T47D (cell line): ENCODE measurements at regions not wholly inside any gene's neighbourhood (a gene's known extent, or its start where the extent isn't known, plus 50 kb on each side); places are given as distances from the start of the nearest gene placed in this dataset.

Source experiments
- DNase-seq, 2 experiments: peaks; one replicate each; pipeline versions ENCODE4 v3.0.0 to v3.0.0-alpha.2; 2011 to 2012; ENCODE audit warnings: low read depth in 1 of 2, low spot score in 1 of 2
- JUND ChIP-seq: IDR thresholded peaks from 2 replicates; pipeline ENCODE4 v1.6.1; 2012; ENCODE audit warnings: low read depth
- in situ Hi-C: cut with HindIII; loops from 2 replicates; pipeline ENCODE4 v1.10.0; 2016; ENCODE audit warnings: low sequenced_read_pairs, low pct_unique_long_range_greater_than_20kb

DNA sequence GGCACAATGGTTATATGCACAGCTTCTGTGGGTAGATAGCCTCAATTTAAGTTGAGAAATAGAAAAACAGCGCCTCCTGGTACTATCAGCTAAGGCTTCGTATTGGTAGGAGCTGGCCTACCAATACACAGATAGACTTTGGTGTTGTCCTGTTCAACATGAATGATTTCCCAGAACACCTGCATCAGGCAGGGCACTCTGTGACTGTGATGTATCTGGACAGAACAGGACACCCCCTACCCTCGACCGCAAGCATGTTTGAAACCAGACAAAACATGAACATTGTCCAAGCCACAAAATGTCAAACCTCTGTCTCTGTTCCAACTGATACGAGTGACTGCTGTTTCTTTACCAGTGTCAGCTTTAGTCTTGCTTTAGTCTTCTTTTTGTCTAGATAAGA is 144.9 kb downstream of the HAPSTR1 start:
- in situ Hi-C loops = no loop called here
- TF ChIP-seq JUND = no peak
- no peak for DNase-seq

DNA sequence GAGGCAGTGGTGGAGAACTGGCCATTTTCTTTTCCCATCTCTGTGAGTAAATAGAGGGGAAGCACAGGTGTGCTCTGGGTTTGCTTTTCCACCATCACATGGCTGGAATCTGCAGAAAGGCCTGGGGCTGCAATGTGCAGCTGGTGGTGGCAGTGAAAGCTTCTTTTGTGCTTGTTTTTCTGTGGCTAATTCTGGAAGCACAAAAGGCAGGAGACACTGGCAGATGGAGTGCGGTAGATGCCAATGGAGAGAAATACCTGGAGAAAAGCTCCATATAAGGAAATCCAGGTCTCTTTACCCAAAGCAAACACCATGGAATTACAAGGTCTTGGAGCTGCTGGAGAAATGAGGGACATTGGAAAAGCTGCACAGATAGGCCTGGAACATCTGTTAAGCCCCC is 146.9 kb downstream of the HAPSTR1 start:
- in situ Hi-C loops = no loop called here
- no peak for DNase-seq
- TF ChIP-seq JUND = no peak

GRCh38 chr16:9241177-9241576 is 149.7 kb downstream of the HAPSTR1 start:
- in situ Hi-C loops = no loop called here
- no peak for TF ChIP-seq JUND
- DNase-seq = no peak

DNA sequence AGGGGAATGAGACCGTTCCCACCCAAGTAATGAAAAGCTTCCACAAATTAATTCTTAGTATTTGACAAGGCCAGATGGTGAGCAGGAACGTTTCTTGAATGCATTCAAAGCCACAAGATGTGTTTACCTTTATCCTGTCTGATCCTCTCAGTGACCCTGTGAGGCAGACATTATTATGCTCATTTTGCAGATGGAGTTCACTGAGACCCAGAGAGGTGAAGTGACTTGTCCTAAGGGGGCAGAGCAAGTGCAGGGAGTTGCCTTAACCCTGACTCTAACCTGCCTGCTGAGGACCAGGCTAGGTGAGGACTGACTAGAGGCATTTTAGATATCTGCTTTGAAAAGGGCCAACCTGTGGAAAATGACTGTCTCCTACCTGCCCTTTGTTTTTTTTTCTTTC is 156.7 kb downstream of the HAPSTR1 start:
- no peak for DNase-seq
- no peak for TF ChIP-seq JUND
- in situ Hi-C loops = no loop called here

GRCh38 chr16:9249534-9249933 is 158.1 kb downstream of the HAPSTR1 start:
- no peak for TF ChIP-seq JUND
- in situ Hi-C loops = no loop called here

DNA sequence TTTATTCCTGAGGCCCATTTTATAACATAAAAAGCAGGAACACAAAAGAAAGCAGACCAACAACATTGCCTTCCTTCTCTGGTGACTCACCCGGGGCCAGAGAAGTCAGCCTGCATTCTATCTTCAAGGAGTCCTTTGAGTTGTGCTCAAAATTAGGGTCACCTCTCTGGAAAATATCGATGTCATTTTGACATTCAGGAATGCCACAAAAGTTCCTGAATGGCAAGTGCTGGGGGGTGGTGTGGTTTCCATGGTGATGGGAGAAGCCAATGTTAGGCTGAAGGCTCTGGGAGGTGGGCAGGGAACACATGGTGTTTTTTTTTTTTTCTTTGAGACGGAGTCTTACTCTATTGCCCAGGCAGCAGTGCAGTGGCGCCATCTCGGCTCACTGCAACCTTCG is 159.6 kb downstream of the HAPSTR1 start:
- DNase-seq = no peak
- in situ Hi-C loops = no loop called here
- TF ChIP-seq JUND = no peak

More at GRCh38 chr16:9249534-9249933, 158.1 kb downstream of the HAPSTR1 start:
- DNase-seq = no peak

DNA sequence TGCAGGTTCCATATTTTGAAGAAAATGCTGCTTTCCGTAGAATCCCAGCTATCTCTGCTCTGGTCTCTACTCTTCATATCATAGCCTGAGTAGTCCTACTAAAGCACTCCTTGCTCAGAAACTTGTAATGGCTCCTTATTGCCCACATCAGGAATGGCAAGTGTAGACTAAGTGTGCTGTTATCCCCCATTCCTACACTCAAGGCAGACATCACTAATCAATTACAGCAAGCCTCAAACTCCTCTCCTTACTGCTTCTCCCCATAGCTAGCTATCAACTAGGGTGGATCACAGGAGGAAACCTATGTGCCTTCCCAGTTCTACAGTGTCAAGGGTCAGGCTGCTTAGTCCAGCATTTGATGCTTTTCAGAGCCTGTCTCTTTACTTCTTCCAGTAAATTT is 163.4 kb downstream of the HAPSTR1 start:
- DNase-seq = no peak
- no peak for TF ChIP-seq JUND
- in situ Hi-C loops = no loop called here

GRCh38 chr16:9256196-9256595 is 164.8 kb downstream of the HAPSTR1 start:
- in situ Hi-C loops = no loop called here
- no peak for TF ChIP-seq JUND
- peak in 1 of 2 experiments; percentile 47 for DNase-seq

DNA sequence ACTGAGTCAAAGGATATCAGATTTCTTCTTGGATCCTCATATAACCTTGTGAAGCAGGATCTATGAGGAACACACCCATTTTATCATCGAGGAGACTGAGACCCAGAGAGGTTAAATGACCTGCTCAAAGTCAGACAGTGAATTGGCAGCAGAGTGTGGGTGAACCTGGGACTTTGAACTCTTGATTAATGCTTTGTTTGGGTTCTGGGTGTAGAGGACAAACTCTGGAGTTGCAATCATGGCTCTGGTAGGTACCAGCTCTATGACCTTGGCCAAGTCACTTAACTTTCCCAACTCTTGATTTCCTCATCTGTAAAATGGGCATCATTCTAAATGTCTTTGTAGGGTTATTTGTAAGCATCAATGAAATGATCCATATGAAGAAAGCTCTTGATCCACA is 166.4 kb downstream of the HAPSTR1 start:
- no peak for DNase-seq
- in situ Hi-C loops = no loop called here
- no peak for TF ChIP-seq JUND

GRCh38 chr16:9258423-9259051 is 167.1 kb downstream of the HAPSTR1 start:
- in situ Hi-C loops = no loop called here
- TF ChIP-seq JUND = no peak
- peak; percentile 54 to 63 for DNase-seq

- DNase-seq = no peak
- in situ Hi-C loops = no loop called here
- no peak for TF ChIP-seq JUND
These were observed 168.6 kb downstream of the HAPSTR1 start for GRCh38 chr16:9259914-9260608.

DNA sequence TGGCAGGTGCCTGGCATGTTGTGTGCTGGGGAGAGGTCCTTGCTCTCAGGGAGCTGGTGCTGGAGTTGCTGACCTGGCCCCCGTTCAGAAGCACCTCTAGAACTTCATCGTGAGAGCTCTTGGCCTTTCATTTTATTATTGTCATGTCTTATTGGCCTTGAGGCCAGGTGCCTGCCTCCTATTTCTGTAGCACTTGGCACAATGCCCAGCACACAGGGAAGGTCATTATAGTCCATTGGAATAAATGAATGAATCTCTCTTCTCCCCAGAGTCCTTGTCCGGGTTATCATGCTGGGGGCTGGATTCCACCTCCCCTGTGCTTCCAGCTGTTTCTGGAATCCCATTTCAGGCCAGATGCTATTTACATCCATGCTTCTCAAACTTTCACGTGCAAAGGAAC is 169.2 kb downstream of the HAPSTR1 start:
- TF ChIP-seq JUND = no peak
- DNase-seq = no peak
- in situ Hi-C loops = no loop called here

GRCh38 chr16:9261376-9261775 is 169.9 kb downstream of the HAPSTR1 start:
- TF ChIP-seq JUND = no peak
- no peak for DNase-seq
- in situ Hi-C loops = no loop called here

DNA sequence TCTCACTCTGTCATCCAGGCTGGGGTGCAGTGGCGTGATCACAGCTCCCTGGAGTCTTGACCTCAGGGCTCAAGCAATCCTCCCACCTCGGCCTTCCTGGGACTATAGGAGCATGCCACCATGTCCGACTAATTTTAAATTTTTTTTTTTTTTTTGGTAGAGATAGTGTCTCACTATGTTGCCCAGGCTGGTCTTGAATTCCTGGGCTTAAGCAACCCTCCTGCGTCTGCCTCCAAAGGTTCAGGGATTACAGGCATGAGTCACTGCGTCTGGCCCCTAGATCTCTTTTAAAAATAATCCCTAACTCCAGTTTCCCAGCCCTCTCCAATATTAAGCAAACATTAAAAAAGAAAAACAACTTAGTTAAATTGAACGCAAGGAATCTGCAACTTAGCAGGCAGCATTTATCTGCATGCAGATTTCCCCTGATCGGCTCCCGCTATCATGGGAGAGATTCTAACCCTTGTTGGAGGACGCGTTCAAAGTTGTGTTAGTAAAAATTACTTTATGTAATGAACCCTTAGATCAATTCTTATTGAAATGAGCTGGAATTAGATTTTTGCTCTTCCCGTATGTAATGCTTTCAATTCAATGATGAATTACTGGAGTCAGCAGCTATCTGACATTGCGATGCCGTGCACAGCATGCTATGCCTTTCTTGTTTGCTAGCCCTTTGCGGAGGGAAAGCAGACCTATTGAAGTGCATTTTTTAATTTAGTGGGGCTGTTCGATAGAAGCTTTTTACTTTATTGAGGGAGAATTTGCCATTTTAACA is 171.7 kb downstream of the HAPSTR1 start:
- in situ Hi-C loops = no loop called here
- no peak for DNase-seq
- TF ChIP-seq JUND = no peak
